ENCODE measurements at regions not wholly inside any gene's neighbourhood (a gene's known extent, or its start where the extent isn't known, plus 50 kb on each side); places are given as distances from the start of the nearest gene placed in this dataset.
A peak's percentile ranks its signal among the peaks of the same experiment; 100 is the strongest.
"Not testable (repeated sequence)": the region's sequence is repeated elsewhere in the genome, so short reads cannot be mapped to it uniquely, and the experiment has no call there.

DNA sequence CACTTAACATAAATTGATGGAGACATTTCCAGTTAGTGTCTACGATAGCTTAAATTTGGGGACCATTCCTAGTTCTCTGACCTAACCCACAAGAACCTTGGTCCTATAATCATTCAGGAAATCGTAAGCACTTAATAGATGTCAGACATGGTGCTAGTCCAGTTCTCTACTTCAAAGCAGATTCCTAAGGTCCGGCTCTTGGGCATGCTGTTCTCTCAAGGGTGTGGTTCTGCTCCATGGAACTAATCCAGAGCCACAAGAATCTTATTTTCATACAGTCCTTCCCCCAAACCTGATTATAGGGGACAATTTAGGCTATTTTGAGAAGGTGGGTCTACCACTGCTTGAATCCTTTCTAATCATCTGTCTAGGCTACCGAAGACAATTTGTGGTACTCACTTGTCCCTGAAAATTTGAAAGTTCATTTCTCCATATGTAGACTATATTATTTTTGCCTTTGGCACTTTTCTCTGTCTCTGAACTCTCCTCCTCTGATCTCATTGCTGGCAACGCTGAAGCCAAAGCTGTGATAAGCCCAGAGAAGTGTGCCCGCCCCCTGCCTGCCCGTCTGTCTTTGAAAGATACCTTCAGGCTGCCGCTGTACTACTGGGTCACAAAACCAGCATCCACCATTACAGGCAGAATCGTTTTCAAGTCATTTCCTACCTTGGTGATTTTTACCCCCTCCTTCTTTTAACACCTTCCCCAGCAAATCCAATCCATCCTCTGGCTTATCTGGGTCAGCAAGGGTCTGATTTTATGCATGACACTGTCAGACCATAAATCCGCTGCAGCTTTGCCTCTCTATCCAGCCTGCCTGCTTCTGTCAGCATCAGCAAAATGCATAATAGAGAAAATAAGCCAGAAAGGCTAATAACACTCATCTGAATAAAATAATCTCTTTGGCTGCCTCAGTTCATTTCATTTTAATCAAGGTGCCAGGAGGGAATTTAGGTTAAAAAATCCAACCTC lies 132.8 kb downstream of the SRGAP2 start:
- POLR2A ChIA-PET = not testable (repeated sequence)

GRCh38 chr1:206337024-206337423 lies 133.3 kb upstream of the IKBKE start:
- H3K27me3 Mint-ChIP-seq; H3K4me1 ChIP-seq (ENCODE audit: control insufficient read depth in 2 of 2, insufficient read depth in 2 of 2, low read length in 2 of 2); H3K4me3 Mint-ChIP-seq; intact Hi-C loops (cut with micrococcal nuclease); H2AFZ ChIP-seq (ENCODE audit: insufficient read depth, low read depth, low read length, poor library complexity, severe bottlenecking); H3K27ac Mint-ChIP-seq; H3K9me3 ChIP-seq (ENCODE audit: control extremely low read depth in 1 of 3, control insufficient read depth in 2 of 3, insufficient read depth in 1 of 3, low read length in 2 of 3); H3K4me2 ChIP-seq (replicated peaks; ENCODE audit: low read depth, low read length, poor library complexity, severe bottlenecking); H3K4me1 Mint-ChIP-seq; H3K4me3 ChIP-seq (ENCODE audit: control extremely low read depth in 1 of 5, extremely low read depth in 1 of 5, insufficient read depth in 1 of 5, low read depth in 2 of 5, low read length in 4 of 5); H3K79me2 ChIP-seq (ENCODE audit: control insufficient read depth, insufficient read depth, low read length); H3K27ac ChIP-seq (ENCODE audit: low read length in 2 of 2); DNase-seq; POLR2A ChIA-PET; H4K20me1 ChIP-seq (ENCODE audit: control insufficient read depth, insufficient read depth, low read length, poor library complexity, severe bottlenecking); H3K27me3 ChIP-seq (replicated peaks in 1 of 4; ENCODE audit: control extremely low read depth in 1 of 4, control insufficient read depth in 3 of 4, insufficient read depth in 4 of 4, low read length in 3 of 4); H3K9ac ChIP-seq (ENCODE audit: low read length); H3K36me3 ChIP-seq (replicated peaks in 1 of 2; ENCODE audit: control extremely low read depth in 1 of 2, control insufficient read depth in 1 of 2, extremely low read depth in 1 of 2, insufficient read depth in 2 of 2, low read length in 1 of 2); ATAC-seq (ENCODE audit: low read depth); H3K9me3 Mint-ChIP-seq (ENCODE audit: insufficient read depth); CTCF ChIA-PET: not testable (repeated sequence)
- no CpG with 5 or more reads among the region's 4 CpGs for WGBS (ENCODE audit: insufficient coverage)

More for the DNA sequence above, 132.8 kb downstream of the SRGAP2 start:
- intact Hi-C loops (cut with micrococcal nuclease); H3K4me3 ChIP-seq (ENCODE audit: control extremely low read depth in 1 of 5, extremely low read depth in 1 of 5, insufficient read depth in 1 of 5, low read depth in 2 of 5, low read length in 4 of 5); H4K20me1 ChIP-seq (ENCODE audit: control insufficient read depth, insufficient read depth, low read length, poor library complexity, severe bottlenecking); H2AFZ ChIP-seq (ENCODE audit: insufficient read depth, low read depth, low read length, poor library complexity, severe bottlenecking); H3K27ac Mint-ChIP-seq; CTCF ChIA-PET; H3K4me2 ChIP-seq (replicated peaks; ENCODE audit: low read depth, low read length, poor library complexity, severe bottlenecking); H3K27me3 ChIP-seq (replicated peaks in 1 of 4; ENCODE audit: control extremely low read depth in 1 of 4, control insufficient read depth in 3 of 4, insufficient read depth in 4 of 4, low read length in 3 of 4); DNase-seq; H3K9ac ChIP-seq (ENCODE audit: low read length); ATAC-seq (ENCODE audit: low read depth); H3K79me2 ChIP-seq (ENCODE audit: control insufficient read depth, insufficient read depth, low read length); H3K4me3 Mint-ChIP-seq; H3K27me3 Mint-ChIP-seq; H3K9me3 ChIP-seq (ENCODE audit: control extremely low read depth in 1 of 3, control insufficient read depth in 2 of 3, insufficient read depth in 1 of 3, low read length in 2 of 3); H3K36me3 ChIP-seq (replicated peaks in 1 of 2; ENCODE audit: control extremely low read depth in 1 of 2, control insufficient read depth in 1 of 2, extremely low read depth in 1 of 2, insufficient read depth in 2 of 2, low read length in 1 of 2); H3K27ac ChIP-seq (ENCODE audit: low read length in 2 of 2); H3K4me1 Mint-ChIP-seq; H3K9me3 Mint-ChIP-seq (ENCODE audit: insufficient read depth); H3K4me1 ChIP-seq (ENCODE audit: control insufficient read depth in 2 of 2, insufficient read depth in 2 of 2, low read length in 2 of 2): not testable (repeated sequence)
- no CpG with 5 or more reads among the region's 10 CpGs for WGBS (ENCODE audit: insufficient coverage)

DNA sequence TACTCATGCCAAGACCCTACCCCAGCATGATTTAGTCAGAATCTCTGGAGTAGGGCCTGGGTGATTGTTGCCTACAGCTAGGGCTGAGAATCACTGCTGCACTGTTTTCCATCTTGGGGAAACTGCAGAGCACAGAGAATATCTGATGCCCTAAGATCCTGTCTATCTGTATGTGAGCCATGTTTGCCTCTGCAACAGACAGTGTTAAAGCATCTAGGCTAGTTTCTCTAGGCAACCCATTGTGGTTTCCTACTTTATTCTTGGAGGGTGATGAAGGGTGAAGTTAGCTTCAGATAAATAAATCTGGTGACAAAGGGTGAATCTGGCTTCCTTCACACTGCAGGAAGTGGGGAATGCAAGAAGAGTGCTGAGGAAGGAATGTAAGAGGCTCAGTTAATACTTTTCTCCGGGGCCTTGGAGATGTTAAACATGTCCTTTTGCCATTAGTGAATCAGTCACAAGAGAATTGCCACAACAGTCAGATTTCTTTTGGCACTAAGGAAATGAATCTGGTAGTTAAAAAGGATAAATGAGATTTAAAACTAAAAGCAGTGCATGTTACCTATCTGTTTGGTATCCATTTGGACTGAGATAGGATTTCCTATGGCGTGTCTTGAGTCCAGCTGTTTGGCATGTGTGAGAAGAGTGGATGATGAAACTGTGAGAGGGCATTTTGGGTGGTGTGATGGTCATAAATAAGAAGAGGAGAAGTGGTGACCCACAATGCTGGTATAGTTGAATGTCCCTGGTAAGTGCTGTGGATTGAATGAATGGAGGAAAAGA lies 119.6 kb upstream of the IKBKE start:
- H3K4me3 Mint-ChIP-seq; H3K9me3 ChIP-seq (ENCODE audit: control extremely low read depth in 1 of 3, control insufficient read depth in 2 of 3, insufficient read depth in 1 of 3, low read length in 2 of 3); H3K36me3 ChIP-seq (replicated peaks in 1 of 2; ENCODE audit: control extremely low read depth in 1 of 2, control insufficient read depth in 1 of 2, extremely low read depth in 1 of 2, insufficient read depth in 2 of 2, low read length in 1 of 2); H3K4me2 ChIP-seq (replicated peaks; ENCODE audit: low read depth, low read length, poor library complexity, severe bottlenecking); H3K4me1 Mint-ChIP-seq; intact Hi-C loops (cut with micrococcal nuclease); H3K79me2 ChIP-seq (ENCODE audit: control insufficient read depth, insufficient read depth, low read length); H2AFZ ChIP-seq (ENCODE audit: insufficient read depth, low read depth, low read length, poor library complexity, severe bottlenecking); H3K9me3 Mint-ChIP-seq (ENCODE audit: insufficient read depth); H3K27ac Mint-ChIP-seq; H3K27me3 ChIP-seq (replicated peaks in 1 of 4; ENCODE audit: control extremely low read depth in 1 of 4, control insufficient read depth in 3 of 4, insufficient read depth in 4 of 4, low read length in 3 of 4); H4K20me1 ChIP-seq (ENCODE audit: control insufficient read depth, insufficient read depth, low read length, poor library complexity, severe bottlenecking); DNase-seq; H3K27ac ChIP-seq (ENCODE audit: low read length in 2 of 2); H3K9ac ChIP-seq (ENCODE audit: low read length); H3K4me1 ChIP-seq (ENCODE audit: control insufficient read depth in 2 of 2, insufficient read depth in 2 of 2, low read length in 2 of 2); CTCF ChIA-PET; H3K4me3 ChIP-seq (ENCODE audit: control extremely low read depth in 1 of 5, extremely low read depth in 1 of 5, insufficient read depth in 1 of 5, low read depth in 2 of 5, low read length in 4 of 5); POLR2A ChIA-PET; H3K27me3 Mint-ChIP-seq: not testable (repeated sequence)
- ATAC-seq (ENCODE audit: low read depth) = peak; percentile 28
- 90% methylated on average over 1 of the region's 2 CpGs for WGBS (ENCODE audit: insufficient coverage)
